Adrenal gland (tissue), 9 donors: ENCODE measurements at regions not wholly inside any gene's neighbourhood (a gene's known extent, or its start where the extent isn't known, plus 50 kb on each side); places are given as distances from the start of the nearest gene placed in this dataset.

Experiments
- DNase-seq, 7 donors: peaks; one replicate each; pipeline ENCODE4 v3.0.0-alpha.2; 2019 to 2020
- H3K27ac ChIP-seq, 5 donors: fragments of 200-600 bp; sonication (generic) in 4 of 5; 1 replicate in 3 of 5; 2 replicates in 2 of 5; pipeline versions ENCODE4 v1.5.1 to v1.8.0; 2016 to 2020; ENCODE audit warnings: mild to moderate bottlenecking in 1 of 5
- H3K27me3 ChIP-seq: fragments of 200-600 bp; 2 replicates; pipeline ENCODE4 v1.8.0; 2021
- H3K36me3 ChIP-seq, 2 donors: fragments of 200-600 bp; replicated peaks in 1 of 2; 1 replicate in 1 of 2; 2 replicates in 1 of 2; pipeline versions ENCODE4 v1.5.1 to v1.8.0; 2018 to 2022
- H3K4me1 ChIP-seq, 2 donors: fragments of 200-600 bp; replicated peaks in 1 of 2; 1 replicate in 1 of 2; 2 replicates in 1 of 2; pipeline versions ENCODE4 v1.5.1 to v1.8.0; 2018 to 2021
- H3K4me3 ChIP-seq, 4 donors: fragments of 200-600 bp; sonication (generic) in 3 of 4; one replicate each; pipeline ENCODE4 v1.5.1; 2016 to 2018
- H3K9me3 ChIP-seq, 3 donors: fragments of 200-600 bp; sonication (generic) in 1 of 3; replicated peaks in 1 of 3; 1 replicate in 2 of 3; 2 replicates in 1 of 3; pipeline versions ENCODE4 v1.5.1 to v1.8.0; 2016 to 2021
- CTCF ChIP-seq, 6 experiments: fragments of 450-650 bp in 4 of 6; fragments of 200-600 bp in 2 of 6; sonication (generic) in 1 of 6; IDR thresholded peaks; 1 replicate in 5 of 6; 2 replicates in 1 of 6; pipeline versions ENCODE4 v1.5.1 to v1.8.0; 2016 to 2021; ENCODE audit warnings: antibody characterized with exemption in 6 of 6, mild to moderate bottlenecking in 2 of 6, moderate library complexity in 1 of 6
- POLR2A ChIP-seq, 2 donors: fragments of 450-650 bp; IDR thresholded peaks; one replicate each; pipeline ENCODE4 v1.6.1; 2017; ENCODE audit warnings: antibody characterized with exemption in 2 of 2, mild to moderate bottlenecking in 2 of 2, moderate library complexity in 1 of 2
- WGBS, 4 donors: extraction: QIAGEN DNeasy Blood & Tissue Kit in 2 of 4; methylation state at CpG; one replicate each; pipeline versions ENCODE4 v1.1.5 to v1.1.7; 2013 to 2017; 5-methylcytosine and 5-hydroxymethylcytosine counted together
- intact Hi-C, 2 donors: fragments of 100-400 bp; cut with DNase I; formaldehyde crosslinking; loops; one replicate each; pipeline versions ENCODE4 v1.14.1 to v1.15.0; 2022 to 2023
- donor health status: healthy with polysubstance abuse.
- donor health status: Bipolar disorder and iron deficiency.
- donor health status: DM: yes; HTN: yes; CAD: no.
- donor health status: DM: no; HTN: no; CAD: no.
- donor health status: DM: no; HTN: no; CAD: no.

- no peaks in the 10 kb centered on the region for H3K36me3 ChIP-seq
- H3K27ac ChIP-seq = no peak overlapping the region
- H3K4me3 ChIP-seq = no peak overlapping the region
- H3K27me3 ChIP-seq = peaks cover 9% of the 10 kb centered on the region
- no peak for DNase-seq
- 37 to 50% (median 43%) methylated on average over 3 of the region's 3 CpGs for WGBS, 4 donors
- intact Hi-C loops = no loop called here
- no peak for TF ChIP-seq CTCF (IDR thresholded peaks at IDR 0.05)
- TF ChIP-seq POLR2A (IDR thresholded peaks at IDR 0.05) = no peak
- H3K9me3 ChIP-seq = no peaks in the 10 kb centered on the region
- no peaks in the 10 kb centered on the region for H3K4me1 ChIP-seq
Observed at GRCh38 chr5:3122216-3122615, 370.7 kb upstream of the IRX2 start.

DNA sequence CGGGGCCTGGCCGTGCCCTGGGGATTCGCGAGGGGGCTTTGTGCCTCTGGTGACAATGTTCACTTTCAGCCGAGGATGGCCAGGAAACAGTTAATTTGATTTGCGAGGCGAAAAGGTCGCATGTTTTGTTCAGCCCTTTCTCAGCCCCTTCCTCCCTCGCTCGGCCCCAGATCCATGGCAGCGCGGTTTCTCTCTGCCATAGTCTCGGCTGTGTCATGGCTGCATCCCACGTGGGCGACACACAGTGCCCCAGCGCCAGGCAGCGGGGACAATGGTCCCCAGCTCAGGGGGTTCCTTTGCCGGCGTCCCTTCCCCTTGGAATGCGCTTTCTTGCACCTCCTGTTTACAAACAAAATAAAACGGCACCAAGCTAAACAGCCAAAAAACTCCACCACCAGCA is 370.3 kb upstream of the IRX2 start:
- H3K27ac ChIP-seq = no peak overlapping the region
- no peaks in the 10 kb centered on the region for H3K9me3 ChIP-seq
- TF ChIP-seq POLR2A (IDR thresholded peaks at IDR 0.05) (no peak), CTCF (IDR thresholded peaks at IDR 0.05) (no peak)
- no peak for DNase-seq
- H3K4me1 ChIP-seq = no peaks in the 10 kb centered on the region
- WGBS, 4 donors = 17 to 22% (median 21%) methylated on average over 20 to 21 of the region's 21 CpGs
- no peak overlapping the region for H3K4me3 ChIP-seq
- H3K27me3 ChIP-seq = peaks cover 9% of the 10 kb centered on the region
- H3K36me3 ChIP-seq = no peaks in the 10 kb centered on the region
- intact Hi-C loops = no loop called here

GRCh38 chr5:3120028-3120427 is 368.6 kb upstream of the IRX2 start:
- Histone ChIP-seq H3K4me3 (no peak overlapping the region), H3K36me3 (no peaks in the 10 kb centered on the region), H3K27ac (no peak overlapping the region), H3K9me3 (no peaks in the 10 kb centered on the region), H3K4me1 (no peaks in the 10 kb centered on the region), H3K27me3 (peaks cover 14% of the 10 kb centered on the region)
- intact Hi-C loops = no loop called here
- DNase-seq = no peak
- TF ChIP-seq POLR2A (IDR thresholded peaks at IDR 0.05) (no peak), CTCF (IDR thresholded peaks at IDR 0.05) (no peak)
- WGBS, 4 donors = 46 to 61% (median 55%) methylated on average over 9 to 10 of the region's 10 CpGs

DNA sequence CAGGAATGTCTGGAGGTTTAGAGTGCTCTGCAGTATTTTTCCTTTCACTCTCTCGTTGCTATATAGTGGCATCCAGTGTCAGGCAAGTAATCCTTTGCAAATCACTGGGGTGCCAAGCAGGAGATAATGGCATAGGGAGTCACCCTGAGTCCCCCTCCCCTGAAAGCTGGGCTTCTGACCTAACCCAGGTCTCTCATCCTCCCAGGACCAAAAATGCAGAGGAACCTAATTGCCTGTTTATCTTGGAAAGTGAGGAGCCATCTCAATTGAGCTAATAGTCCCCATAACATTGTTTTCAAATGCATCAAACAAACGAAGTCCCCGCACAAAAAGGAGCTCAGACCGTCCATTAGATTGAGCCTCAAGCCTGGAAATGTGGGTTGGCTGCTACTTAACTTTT is 368.0 kb upstream of the IRX2 start:
- Histone ChIP-seq H3K4me1 (no peaks in the 10 kb centered on the region), H3K27me3 (peaks cover 14% of the 10 kb centered on the region), H3K9me3 (no peaks in the 10 kb centered on the region), H3K36me3 (no peaks in the 10 kb centered on the region), H3K4me3 (no peak overlapping the region), H3K27ac (no peak overlapping the region)
- 21 to 35% (median 28%) methylated on average over 4 of the region's 4 CpGs for WGBS, 4 donors
- intact Hi-C loops = no loop called here
- TF ChIP-seq CTCF (IDR thresholded peaks at IDR 0.05) = no peak
- TF ChIP-seq POLR2A (IDR thresholded peaks at IDR 0.05) = no peak
- no peak for DNase-seq
